ENCODE measurements at regions not wholly inside any gene's neighbourhood (a gene's known extent, or its start where the extent isn't known, plus 50 kb on each side); places are given as distances from the start of the nearest gene placed in this dataset.

DNA sequence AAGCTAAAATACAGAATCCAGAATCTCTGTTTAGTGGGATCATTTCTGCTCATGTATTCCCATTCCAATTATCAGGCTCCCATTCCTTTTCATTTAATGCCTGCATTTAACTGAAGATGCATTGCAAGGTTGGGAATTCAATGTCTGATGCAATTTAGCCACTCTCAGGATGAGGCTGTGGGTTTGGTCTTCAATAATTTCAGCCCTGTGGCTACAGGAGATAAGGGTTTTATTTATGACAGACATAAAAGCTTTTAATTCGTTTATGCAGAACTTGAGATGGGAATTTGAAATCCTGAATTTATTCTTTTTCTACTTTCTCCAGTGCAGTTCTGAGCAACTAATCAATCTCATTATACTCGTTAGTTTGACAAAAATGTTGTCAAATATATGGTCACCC, 1225.9 kb downstream of the PCDH18 start:
- H3K4me1 ChIP-seq = no peaks in the 10 kb centered on the region
- WGBS (ENCODE audit: insufficient coverage, low coverage, low lambda C conversion rate, missing lambda C conversion rate) = 23% methylated on average over 2 of the region's 2 CpGs
- intact Hi-C loops (cut with DNase I) = no loop called here
- no peak overlapping the region for H3K27ac ChIP-seq
- H3K27me3 ChIP-seq = no peaks in the 10 kb centered on the region
- H3K9me3 ChIP-seq = no peaks in the 10 kb centered on the region
- no peaks in the 10 kb centered on the region for H3K36me3 ChIP-seq
- H3K4me3 ChIP-seq = no peak overlapping the region
- no peak for DNase-seq
- TF ChIP-seq, protein P1, sequence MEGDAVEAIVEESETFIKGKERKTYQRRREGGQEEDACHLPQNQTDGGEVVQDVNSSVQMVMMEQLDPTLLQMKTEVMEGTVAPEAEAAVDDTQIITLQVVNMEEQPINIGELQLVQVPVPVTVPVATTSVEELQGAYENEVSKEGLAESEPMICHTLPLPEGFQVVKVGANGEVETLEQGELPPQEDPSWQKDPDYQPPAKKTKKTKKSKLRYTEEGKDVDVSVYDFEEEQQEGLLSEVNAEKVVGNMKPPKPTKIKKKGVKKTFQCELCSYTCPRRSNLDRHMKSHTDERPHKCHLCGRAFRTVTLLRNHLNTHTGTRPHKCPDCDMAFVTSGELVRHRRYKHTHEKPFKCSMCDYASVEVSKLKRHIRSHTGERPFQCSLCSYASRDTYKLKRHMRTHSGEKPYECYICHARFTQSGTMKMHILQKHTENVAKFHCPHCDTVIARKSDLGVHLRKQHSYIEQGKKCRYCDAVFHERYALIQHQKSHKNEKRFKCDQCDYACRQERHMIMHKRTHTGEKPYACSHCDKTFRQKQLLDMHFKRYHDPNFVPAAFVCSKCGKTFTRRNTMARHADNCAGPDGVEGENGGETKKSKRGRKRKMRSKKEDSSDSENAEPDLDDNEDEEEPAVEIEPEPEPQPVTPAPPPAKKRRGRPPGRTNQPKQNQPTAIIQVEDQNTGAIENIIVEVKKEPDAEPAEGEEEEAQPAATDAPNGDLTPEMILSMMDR (IDR thresholded peaks at IDR 0.05) = no peak
- TF ChIP-seq POLR2A (IDR thresholded peaks at IDR 0.05) = no peak
- no peak for ATAC-seq

DNA sequence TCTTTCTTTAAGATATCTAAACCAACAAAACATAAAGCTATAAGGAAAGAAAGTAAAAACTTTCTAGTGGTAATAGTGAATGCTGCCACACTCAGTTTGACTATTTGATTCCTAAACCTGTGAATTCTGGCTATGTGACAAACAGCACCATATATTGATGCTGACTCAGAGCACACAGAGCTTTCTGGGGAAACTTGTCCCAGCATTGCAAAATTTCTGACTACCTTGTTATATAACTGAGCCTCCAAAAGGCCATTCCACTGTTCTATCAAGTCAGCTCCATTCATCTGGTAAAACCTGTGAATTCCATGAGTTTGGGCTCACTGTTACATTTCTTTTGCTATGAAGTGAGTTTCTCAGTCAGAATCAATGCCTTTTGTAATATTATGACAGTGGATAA, 1229.7 kb downstream of the PCDH18 start:
- Histone ChIP-seq H3K27ac (no peak overlapping the region), H3K4me1 (no peaks in the 10 kb centered on the region), H3K4me3 (no peak overlapping the region), H3K36me3 (no peaks in the 10 kb centered on the region), H3K27me3 (no peaks in the 10 kb centered on the region), H3K9me3 (no peaks in the 10 kb centered on the region)
- no peak for TF ChIP-seq POLR2A (IDR thresholded peaks at IDR 0.05)
- TF ChIP-seq, protein P1 (IDR thresholded peaks at IDR 0.05) = no peak
- intact Hi-C loops (cut with DNase I) = no loop called here
- ATAC-seq = no peak
- DNase-seq = no peak

DNA sequence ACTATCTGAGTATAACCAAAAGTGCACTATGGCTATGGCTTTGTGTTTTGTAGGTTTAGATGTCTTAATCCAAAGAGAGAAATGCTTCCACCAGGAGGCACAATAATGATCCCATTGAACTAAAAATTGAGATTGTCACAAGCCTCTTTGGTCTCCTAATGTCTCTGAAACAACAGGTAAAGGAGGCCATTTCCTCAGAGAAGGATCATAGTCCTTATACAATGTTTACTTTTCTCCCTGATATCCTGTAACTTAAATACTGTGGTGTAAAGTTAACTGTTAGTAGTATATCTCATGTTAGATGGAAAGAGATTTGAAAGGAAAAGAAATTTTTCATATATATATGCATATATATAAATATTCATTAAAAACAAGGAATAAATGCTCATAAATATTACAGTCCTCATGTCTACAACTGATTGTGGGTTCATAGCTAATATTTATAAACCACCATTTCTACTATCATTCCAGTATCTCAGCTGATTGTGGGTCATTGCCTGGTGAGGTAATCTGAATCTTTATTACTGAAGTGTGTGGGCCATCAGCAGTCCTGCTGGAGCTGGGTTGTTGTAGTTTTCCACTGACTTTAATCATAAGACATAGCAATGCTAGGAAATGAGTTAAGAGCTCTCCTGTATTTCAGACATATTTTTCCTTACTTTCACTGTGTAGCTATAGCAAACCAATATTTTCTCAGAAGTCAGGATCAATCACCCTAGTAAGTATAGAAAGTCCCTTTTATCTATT, 1230.4 kb downstream of the PCDH18 start:
- no peaks in the 10 kb centered on the region for H3K4me1 ChIP-seq
- H3K9me3 ChIP-seq = no peaks in the 10 kb centered on the region
- H3K4me3 ChIP-seq = no peak overlapping the region
- no peaks in the 10 kb centered on the region for H3K36me3 ChIP-seq
- TF ChIP-seq, protein P1 (IDR thresholded peaks at IDR 0.05) = no peak
- no peak for TF ChIP-seq POLR2A (IDR thresholded peaks at IDR 0.05)
- no peaks in the 10 kb centered on the region for H3K27me3 ChIP-seq
- ATAC-seq (no peak), DNase-seq (no peak)
- H3K27ac ChIP-seq = no peak overlapping the region
- intact Hi-C loops (cut with DNase I) = no loop called here

DNA sequence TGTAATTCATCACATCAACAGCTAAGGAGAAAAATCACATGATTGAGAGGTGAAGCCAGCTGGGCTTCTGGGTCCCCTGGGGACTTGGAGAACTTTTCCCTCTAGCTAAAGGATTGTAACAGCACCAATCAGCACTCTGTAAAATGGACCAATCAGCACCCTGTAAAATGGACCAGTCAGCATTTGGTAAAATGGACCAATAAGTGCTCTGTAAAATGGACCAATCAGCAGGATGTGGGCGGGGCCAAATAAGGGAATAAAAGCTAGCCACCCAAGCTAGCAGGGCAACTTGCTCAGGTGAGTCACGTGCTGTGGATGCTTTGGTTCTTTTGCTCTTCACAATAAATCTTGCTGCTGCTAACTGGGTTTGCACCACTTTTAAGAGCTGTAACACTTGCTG, 1248.3 kb downstream of the PCDH18 start:
- Histone ChIP-seq H3K27ac (no peak overlapping the region), H3K4me3 (no peak overlapping the region), H3K36me3 (no peaks in the 10 kb centered on the region), H3K4me1 (no peaks in the 10 kb centered on the region), H3K9me3 (no peaks in the 10 kb centered on the region), H3K27me3 (no peaks in the 10 kb centered on the region)
- no peak for ATAC-seq
- TF ChIP-seq, protein P1 (IDR thresholded peaks at IDR 0.05) = no peak
- no peak for TF ChIP-seq POLR2A (IDR thresholded peaks at IDR 0.05)
- 17% methylated on average over 1 of the region's 2 CpGs for WGBS (ENCODE audit: insufficient coverage, low coverage, low lambda C conversion rate, missing lambda C conversion rate)
- no peak for DNase-seq
- intact Hi-C loops (cut with DNase I) = no loop called here

DNA sequence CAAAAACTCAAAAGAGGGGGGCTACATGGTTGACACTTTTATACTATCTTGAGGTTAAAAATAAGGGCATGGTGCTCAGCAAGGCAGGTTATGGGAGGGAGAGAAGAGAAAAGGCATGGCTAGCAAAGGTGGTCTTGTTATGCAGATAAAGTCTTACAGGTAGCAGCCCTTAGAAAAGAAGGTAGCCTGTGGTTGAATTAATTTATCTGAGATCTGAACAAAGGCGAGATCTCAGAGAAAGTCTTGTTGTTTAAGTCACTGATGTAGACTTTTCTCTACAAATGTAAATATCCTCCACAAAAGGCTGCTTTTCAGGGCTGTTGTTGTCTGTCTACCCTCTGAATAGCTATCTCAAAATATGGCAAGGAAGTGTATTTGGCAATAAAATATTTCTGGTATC, 1250.4 kb downstream of the PCDH18 start:
- 27% methylated on average over 1 of the region's 1 CpG for WGBS (ENCODE audit: insufficient coverage, low coverage, low lambda C conversion rate, missing lambda C conversion rate)
- TF ChIP-seq POLR2A (IDR thresholded peaks at IDR 0.05) = no peak
- TF ChIP-seq, protein P1 (IDR thresholded peaks at IDR 0.05) = no peak
- no peaks in the 10 kb centered on the region for H3K9me3 ChIP-seq
- H3K27ac ChIP-seq = no peak overlapping the region
- intact Hi-C loops (cut with DNase I) = no loop called here
- no peaks in the 10 kb centered on the region for H3K36me3 ChIP-seq
- no peaks in the 10 kb centered on the region for H3K27me3 ChIP-seq
- no peaks in the 10 kb centered on the region for H3K4me1 ChIP-seq
- no peak overlapping the region for H3K4me3 ChIP-seq
- no peak for ATAC-seq
- DNase-seq = no peak
